ENCODE measurements at regions not wholly inside any gene's neighbourhood (a gene's known extent, or its start where the extent isn't known, plus 50 kb on each side); places are given as distances from the start of the nearest gene placed in this dataset.

GRCh38 chr21:31609081-31609480, 50.4 kb upstream of the SOD1 start:
- Histone ChIP-seq H3K4me1 (ENCODE audit: insufficient read depth, low read length, poor library complexity, severe bottlenecking) (no peaks in the 10 kb centered on the region), H3K27ac (ENCODE audit: low read depth, low read length, poor library complexity, severe bottlenecking) (no peak overlapping the region), H3K9me2 (ENCODE audit: insufficient read depth, low read length) (no peaks in the 10 kb centered on the region), H2AFZ (ENCODE audit: low read length) (no peak overlapping the region), H3K79me2 (ENCODE audit: insufficient read depth, low read depth, low read length) (no peaks in the 10 kb centered on the region), H3K36me3 (ENCODE audit: insufficient read depth, low read length) (no peaks in the 10 kb centered on the region), H3K4me2 (ENCODE audit: low read length) (no peak overlapping the region), H3K9me3 (ENCODE audit: low read length) (no peaks in the 10 kb centered on the region), H4K20me1 (ENCODE audit: insufficient read depth, low read length) (no peaks in the 10 kb centered on the region), H3K4me3 (ENCODE audit: low read depth, low read length, poor library complexity, severe bottlenecking) (no peak overlapping the region)
- TF ChIP-seq CTCF (conservative IDR thresholded peaks at IDR 0.05; ENCODE audit: low read length) (no peak), EZH2phosphoT487 (IDR thresholded peaks at IDR 0.05; ENCODE audit: borderline replicate concordance, low read depth, low read length) (no peak)
- intact Hi-C loops (cut with micrococcal nuclease; ENCODE audit: unreplicated experiment), result no loop called here
- ChIA-PET POLR2A (interaction anchor here (0.6 to 0.9 kb wide), 2 partner anchors 22 to 137 kb away, joined by 3 read pairs; no protein-coding TSS in a partner anchor), CTCF (ENCODE audit: unreplicated experiment) (no interaction called here)
- peak; percentile 5 for DNase-seq (ENCODE audit: low spot score)
- BruUV-seq (replicated peaks), result no TSS peak

- POLR2A ChIA-PET, result no interaction called here
Measured at GRCh38 chr21:31607791-31608190, 51.7 kb upstream of the SOD1 start.

More at GRCh38 chr21:31607791-31608190, 51.7 kb upstream of the SOD1 start:
- no peak overlapping the region for H3K4me3 ChIP-seq (ENCODE audit: low read depth, low read length, poor library complexity, severe bottlenecking)
- H3K4me1 ChIP-seq (ENCODE audit: insufficient read depth, low read length, poor library complexity, severe bottlenecking), result no peaks in the 10 kb centered on the region
- H3K79me2 ChIP-seq (ENCODE audit: insufficient read depth, low read depth, low read length), result no peaks in the 10 kb centered on the region
- no peak overlapping the region for H2AFZ ChIP-seq (ENCODE audit: low read length)
- DNase-seq (ENCODE audit: low spot score), result no peak
- H4K20me1 ChIP-seq (ENCODE audit: insufficient read depth, low read length), result no peaks in the 10 kb centered on the region
- no peaks in the 10 kb centered on the region for H3K9me3 ChIP-seq (ENCODE audit: low read length)
- TF ChIP-seq EZH2phosphoT487 (IDR thresholded peaks at IDR 0.05; ENCODE audit: borderline replicate concordance, low read depth, low read length) (no peak), CTCF (conservative IDR thresholded peaks at IDR 0.05; ENCODE audit: low read length) (no peak)
- H3K27ac ChIP-seq (ENCODE audit: low read depth, low read length, poor library complexity, severe bottlenecking), result no peak overlapping the region
- H3K9me2 ChIP-seq (ENCODE audit: insufficient read depth, low read length), result no peaks in the 10 kb centered on the region
- no peak overlapping the region for H3K4me2 ChIP-seq (ENCODE audit: low read length)
- CTCF ChIA-PET (ENCODE audit: unreplicated experiment), result no interaction called here
- BruUV-seq (replicated peaks), result no TSS peak
- H3K36me3 ChIP-seq (ENCODE audit: insufficient read depth, low read length), result no peaks in the 10 kb centered on the region
- intact Hi-C loops (cut with micrococcal nuclease; ENCODE audit: unreplicated experiment), result no loop called here
